ENCODE measurements at regions not wholly inside any gene's neighbourhood (a gene's known extent, or its start where the extent isn't known, plus 50 kb on each side); places are given as distances from the start of the nearest gene placed in this dataset.

GRCh38 chr2:64721320-64721623 lies 67.6 kb upstream of the SERTAD2 start:
- Histone ChIP-seq H3K4me2 (ENCODE audit: insufficient read depth, low read length) (no peak overlapping the region), H3K79me2 (ENCODE audit: control insufficient read depth, insufficient read depth, low read length) (no peaks in the 10 kb centered on the region), H3K36me3 (ENCODE audit: control insufficient read depth in 2 of 2, extremely low read depth in 1 of 2, insufficient read depth in 2 of 2, low read length in 2 of 2) (no peaks in the 10 kb centered on the region), H3K27me3 (ENCODE audit: control insufficient read depth in 2 of 2, insufficient read depth in 2 of 2, low read length in 2 of 2) (no peaks in the 10 kb centered on the region), H3K9me1 (replicated peaks; ENCODE audit: control insufficient read depth, extremely low read depth, insufficient read depth, low read length) (no peaks in the 10 kb centered on the region), H3K9ac (replicated peaks; ENCODE audit: extremely low read depth, insufficient read depth, low read length) (no peak overlapping the region), H3K4me3 (replicated peaks in 1 of 3; ENCODE audit: insufficient read depth in 1 of 3, low read depth in 1 of 3, low read length in 3 of 3) (no peak overlapping the region), H4K20me1 (replicated peaks; ENCODE audit: control insufficient read depth, extremely low read depth, insufficient read depth, low read length) (no peaks in the 10 kb centered on the region), H3K27ac (ENCODE audit: insufficient read depth, low read depth, low read length) (no peak overlapping the region), H2AFZ (ENCODE audit: low read depth, low read length) (no peak overlapping the region), H3K9me3 (replicated peaks; ENCODE audit: control insufficient read depth, insufficient read depth, low read length) (no peaks in the 10 kb centered on the region), H3K4me1 (ENCODE audit: control insufficient read depth, extremely low read depth, insufficient read depth, low read length) (no peaks in the 10 kb centered on the region)
- POLR2A ChIA-PET = no interaction called here
- dilution Hi-C loops (cut with MboI; ENCODE audit: extremely low pct_ligation_motif_present, low sequenced_read_pairs) (no loop called here), intact Hi-C loops (cut with micrococcal nuclease) (no loop called here)
- FAIRE-seq (no peak), DNase-seq (ENCODE audit: low read depth, low spot score) (no peak)
- no TSS peak for BruUV-seq (replicated peaks)
- TF ChIP-seq MAX (IDR thresholded peaks at IDR 0.05; ENCODE audit: insufficient read depth, insufficient read length) = no peak
- CTCF ChIA-PET = interaction anchor here (1.1 to 1.4 kb wide), 4 partner anchors 8 to 107 kb away, joined by 3 to 4 read pairs (median 4); no protein-coding TSS in a partner anchor

- no peaks in the 10 kb centered on the region for H3K4me1 ChIP-seq (ENCODE audit: control insufficient read depth, extremely low read depth, insufficient read depth, low read length)
- ChIA-PET CTCF (interaction anchor here (0.9 to 1.4 kb wide), 5 partner anchors 11 to 108 kb away, joined by 3 to 4 read pairs (median 3); no protein-coding TSS in a partner anchor), POLR2A (no interaction called here)
- no peaks in the 10 kb centered on the region for H3K27me3 ChIP-seq (ENCODE audit: control insufficient read depth in 2 of 2, insufficient read depth in 2 of 2, low read length in 2 of 2)
- no peak overlapping the region for H3K4me2 ChIP-seq (ENCODE audit: insufficient read depth, low read length)
- TF ChIP-seq CTCF (IDR thresholded peaks at IDR 0.05; ENCODE audit: extremely low read depth in 1 of 2, insufficient read depth in 1 of 2, low read depth in 1 of 2, low read length in 2 of 2) (no peak), MAX (IDR thresholded peaks at IDR 0.05; ENCODE audit: insufficient read depth, insufficient read length) (no peak)
- H3K27ac ChIP-seq (ENCODE audit: insufficient read depth, low read depth, low read length) = no peak overlapping the region
- H3K9ac ChIP-seq (replicated peaks; ENCODE audit: extremely low read depth, insufficient read depth, low read length) = no peak overlapping the region
- no peaks in the 10 kb centered on the region for H3K9me1 ChIP-seq (replicated peaks; ENCODE audit: control insufficient read depth, extremely low read depth, insufficient read depth, low read length)
- dilution Hi-C loops (cut with MboI; ENCODE audit: extremely low pct_ligation_motif_present, low sequenced_read_pairs) = no loop called here
- no peaks in the 10 kb centered on the region for H3K79me2 ChIP-seq (ENCODE audit: control insufficient read depth, insufficient read depth, low read length)
- no peaks in the 10 kb centered on the region for H3K9me3 ChIP-seq (replicated peaks; ENCODE audit: control insufficient read depth, insufficient read depth, low read length)
- DNase-seq (ENCODE audit: low read depth, low spot score) (no peak), FAIRE-seq (no peak)
- no peaks in the 10 kb centered on the region for H3K36me3 ChIP-seq (ENCODE audit: control insufficient read depth in 2 of 2, extremely low read depth in 1 of 2, insufficient read depth in 2 of 2, low read length in 2 of 2)
- intact Hi-C loops (cut with micrococcal nuclease) = no loop called here
- no peaks in the 10 kb centered on the region for H4K20me1 ChIP-seq (replicated peaks; ENCODE audit: control insufficient read depth, extremely low read depth, insufficient read depth, low read length)
- no peak overlapping the region for H3K4me3 ChIP-seq (replicated peaks in 1 of 3; ENCODE audit: insufficient read depth in 1 of 3, low read depth in 1 of 3, low read length in 3 of 3)
- no peak overlapping the region for H2AFZ ChIP-seq (ENCODE audit: low read depth, low read length)
- no TSS peak for BruUV-seq (replicated peaks)
These were observed 68.8 kb upstream of the SERTAD2 start for GRCh38 chr2:64722291-64723044.

Measured in endothelial cell of umbilical vein (primary cell).